ENCODE measurements at regions not wholly inside any gene's neighbourhood (a gene's known extent, or its start where the extent isn't known, plus 50 kb on each side); places are given as distances from the start of the nearest gene placed in this dataset.

DNA sequence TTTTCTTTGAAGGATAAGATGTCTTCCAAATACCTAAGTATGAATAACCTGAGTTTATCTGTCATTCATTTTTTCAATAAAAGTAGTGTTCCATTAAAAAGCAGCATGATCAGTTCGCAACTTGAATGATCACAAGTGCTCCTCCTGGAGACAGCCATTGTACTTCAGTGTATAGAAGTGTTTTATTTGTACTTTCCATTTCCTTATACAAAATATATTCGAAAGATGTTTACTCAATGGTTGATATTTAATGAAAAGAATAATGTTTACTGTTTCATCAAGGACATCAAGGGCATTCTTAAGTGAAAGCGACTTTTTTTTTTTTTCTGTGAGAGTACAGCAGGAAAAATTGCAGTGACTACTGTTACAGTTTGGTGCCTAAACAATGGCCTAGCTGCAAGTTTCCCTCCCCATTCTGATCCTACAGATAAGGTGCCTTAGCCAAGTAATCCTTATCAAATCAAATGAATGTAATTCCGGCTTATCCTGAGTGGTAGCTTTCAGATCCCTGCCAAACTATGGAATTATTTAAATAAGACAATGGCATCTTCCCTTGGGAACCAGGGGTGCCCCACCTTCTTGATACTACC is 69.0 kb upstream of the IL15 start:
- no peaks in the 10 kb centered on the region for H3K36me3 ChIP-seq (ENCODE audit: insufficient read depth, low read length)
- H3K4me3 ChIP-seq (ENCODE audit: insufficient read depth, low read depth, low read length), result no peak overlapping the region
- no peaks in the 10 kb centered on the region for H3K27me3 ChIP-seq (ENCODE audit: insufficient read depth, low read length)
- no peak overlapping the region for H3K4me2 ChIP-seq (ENCODE audit: low read length)
- Mint-ChIP-seq H3K27ac (ENCODE audit: unreplicated experiment) (no peak overlapping the region), H3K4me1 (ENCODE audit: low read depth, unreplicated experiment) (peaks cover 10% of the 10 kb centered on the region), H3K9me3 (ENCODE audit: unreplicated experiment) (no peaks in the 10 kb centered on the region), H3K27me3 (ENCODE audit: low read depth, unreplicated experiment) (no peaks in the 10 kb centered on the region), H3K4me3 (ENCODE audit: unreplicated experiment) (no peak overlapping the region), H3K36me3 (ENCODE audit: low read depth, unreplicated experiment) (no peaks in the 10 kb centered on the region)
- H3K79me2 ChIP-seq (ENCODE audit: insufficient read depth, low read length), result no peaks in the 10 kb centered on the region
- H3K27ac ChIP-seq (ENCODE audit: low read depth, low read length), result no peak overlapping the region
- H4K20me1 ChIP-seq (ENCODE audit: insufficient read depth, low read length), result no peaks in the 10 kb centered on the region
- FAIRE-seq (no peak), DNase-seq (ENCODE audit: low read depth) (no peak)
- H3K9me3 ChIP-seq (ENCODE audit: insufficient read depth, low read depth, low read length), result no peaks in the 10 kb centered on the region
- no peak overlapping the region for H3K9ac ChIP-seq (ENCODE audit: low read length)
- TF ChIP-seq, protein P1, sequence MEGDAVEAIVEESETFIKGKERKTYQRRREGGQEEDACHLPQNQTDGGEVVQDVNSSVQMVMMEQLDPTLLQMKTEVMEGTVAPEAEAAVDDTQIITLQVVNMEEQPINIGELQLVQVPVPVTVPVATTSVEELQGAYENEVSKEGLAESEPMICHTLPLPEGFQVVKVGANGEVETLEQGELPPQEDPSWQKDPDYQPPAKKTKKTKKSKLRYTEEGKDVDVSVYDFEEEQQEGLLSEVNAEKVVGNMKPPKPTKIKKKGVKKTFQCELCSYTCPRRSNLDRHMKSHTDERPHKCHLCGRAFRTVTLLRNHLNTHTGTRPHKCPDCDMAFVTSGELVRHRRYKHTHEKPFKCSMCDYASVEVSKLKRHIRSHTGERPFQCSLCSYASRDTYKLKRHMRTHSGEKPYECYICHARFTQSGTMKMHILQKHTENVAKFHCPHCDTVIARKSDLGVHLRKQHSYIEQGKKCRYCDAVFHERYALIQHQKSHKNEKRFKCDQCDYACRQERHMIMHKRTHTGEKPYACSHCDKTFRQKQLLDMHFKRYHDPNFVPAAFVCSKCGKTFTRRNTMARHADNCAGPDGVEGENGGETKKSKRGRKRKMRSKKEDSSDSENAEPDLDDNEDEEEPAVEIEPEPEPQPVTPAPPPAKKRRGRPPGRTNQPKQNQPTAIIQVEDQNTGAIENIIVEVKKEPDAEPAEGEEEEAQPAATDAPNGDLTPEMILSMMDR (IDR thresholded peaks at IDR 0.05; ENCODE audit: insufficient read depth, low read depth, low read length), result no peak
- no peak for TF ChIP-seq EZH2 (IDR thresholded peaks at IDR 0.05; ENCODE audit: insufficient read depth, low read length)
- H3K4me1 ChIP-seq (ENCODE audit: insufficient read depth, low read length), result peaks cover 8% of the 10 kb centered on the region
- H2AFZ ChIP-seq (ENCODE audit: low read depth, low read length), result no peak overlapping the region

GRCh38 chr4:141569141-141569540 is 67.2 kb upstream of the IL15 start:
- H3K79me2 ChIP-seq (ENCODE audit: insufficient read depth, low read length), result no peaks in the 10 kb centered on the region
- no peaks in the 10 kb centered on the region for H3K36me3 ChIP-seq (ENCODE audit: insufficient read depth, low read length)
- no peak overlapping the region for H3K4me3 ChIP-seq (ENCODE audit: insufficient read depth, low read depth, low read length)
- TF ChIP-seq, protein P1 (IDR thresholded peaks at IDR 0.05; ENCODE audit: insufficient read depth, low read depth, low read length), result no peak
- no peak for TF ChIP-seq EZH2 (IDR thresholded peaks at IDR 0.05; ENCODE audit: insufficient read depth, low read length)
- Mint-ChIP-seq H3K9me3 (ENCODE audit: unreplicated experiment) (no peaks in the 10 kb centered on the region), H3K36me3 (ENCODE audit: low read depth, unreplicated experiment) (no peaks in the 10 kb centered on the region), H3K4me1 (ENCODE audit: low read depth, unreplicated experiment) (peaks cover 10% of the 10 kb centered on the region), H3K27me3 (ENCODE audit: low read depth, unreplicated experiment) (no peaks in the 10 kb centered on the region), H3K4me3 (ENCODE audit: unreplicated experiment) (no peak overlapping the region), H3K27ac (ENCODE audit: unreplicated experiment) (peak overlapping the region; percentile 93)
- no peaks in the 10 kb centered on the region for H4K20me1 ChIP-seq (ENCODE audit: insufficient read depth, low read length)
- no peak overlapping the region for H3K9ac ChIP-seq (ENCODE audit: low read length)
- H3K9me3 ChIP-seq (ENCODE audit: insufficient read depth, low read depth, low read length), result no peaks in the 10 kb centered on the region
- H3K4me1 ChIP-seq (ENCODE audit: insufficient read depth, low read length), result peaks cover 8% of the 10 kb centered on the region
- no peak overlapping the region for H2AFZ ChIP-seq (ENCODE audit: low read depth, low read length)
- no peaks in the 10 kb centered on the region for H3K27me3 ChIP-seq (ENCODE audit: insufficient read depth, low read length)
- peak; percentile 49 for FAIRE-seq
- peak overlapping the region; percentile 61 for H3K27ac ChIP-seq (ENCODE audit: low read depth, low read length)
- H3K4me2 ChIP-seq (ENCODE audit: low read length), result peak overlapping the region; percentile 38
- DNase-seq (ENCODE audit: low read depth), result peak; percentile 47

- Mint-ChIP-seq H3K4me3 (ENCODE audit: unreplicated experiment) (no peak overlapping the region), H3K27ac (ENCODE audit: unreplicated experiment) (no peak overlapping the region), H3K36me3 (ENCODE audit: low read depth, unreplicated experiment) (no peaks in the 10 kb centered on the region), H3K27me3 (ENCODE audit: low read depth, unreplicated experiment) (no peaks in the 10 kb centered on the region), H3K4me1 (ENCODE audit: low read depth, unreplicated experiment) (peaks cover 10% of the 10 kb centered on the region), H3K9me3 (ENCODE audit: unreplicated experiment) (no peaks in the 10 kb centered on the region)
- TF ChIP-seq, protein P1 (IDR thresholded peaks at IDR 0.05; ENCODE audit: insufficient read depth, low read depth, low read length), result no peak
- TF ChIP-seq EZH2 (IDR thresholded peaks at IDR 0.05; ENCODE audit: insufficient read depth, low read length), result no peak
- no peak overlapping the region for H3K4me3 ChIP-seq (ENCODE audit: insufficient read depth, low read depth, low read length)
- FAIRE-seq (no peak), DNase-seq (ENCODE audit: low read depth) (no peak)
- H3K9ac ChIP-seq (ENCODE audit: low read length), result no peak overlapping the region
- H3K27me3 ChIP-seq (ENCODE audit: insufficient read depth, low read length), result no peaks in the 10 kb centered on the region
- no peak overlapping the region for H3K27ac ChIP-seq (ENCODE audit: low read depth, low read length)
- no peak overlapping the region for H3K4me2 ChIP-seq (ENCODE audit: low read length)
- no peaks in the 10 kb centered on the region for H3K79me2 ChIP-seq (ENCODE audit: insufficient read depth, low read length)
- no peaks in the 10 kb centered on the region for H3K36me3 ChIP-seq (ENCODE audit: insufficient read depth, low read length)
- H4K20me1 ChIP-seq (ENCODE audit: insufficient read depth, low read length), result no peaks in the 10 kb centered on the region
- H2AFZ ChIP-seq (ENCODE audit: low read depth, low read length), result no peak overlapping the region
- peaks cover 8% of the 10 kb centered on the region for H3K4me1 ChIP-seq (ENCODE audit: insufficient read depth, low read length)
- no peaks in the 10 kb centered on the region for H3K9me3 ChIP-seq (ENCODE audit: insufficient read depth, low read depth, low read length)
Observed at GRCh38 chr4:141570290-141570689, 66.1 kb upstream of the IL15 start.
